AML-193 (cell line): ENCODE measurements at regions not wholly inside any gene's neighbourhood (a gene's known extent, or its start where the extent isn't known, plus 50 kb on each side); places are given as distances from the start of the nearest gene placed in this dataset.

Experiments used
- DNase-seq, 2 experiments: peaks; one replicate each; lab custom pipeline; 2025; lab: John Stamatoyannopoulos, UW

DNA sequence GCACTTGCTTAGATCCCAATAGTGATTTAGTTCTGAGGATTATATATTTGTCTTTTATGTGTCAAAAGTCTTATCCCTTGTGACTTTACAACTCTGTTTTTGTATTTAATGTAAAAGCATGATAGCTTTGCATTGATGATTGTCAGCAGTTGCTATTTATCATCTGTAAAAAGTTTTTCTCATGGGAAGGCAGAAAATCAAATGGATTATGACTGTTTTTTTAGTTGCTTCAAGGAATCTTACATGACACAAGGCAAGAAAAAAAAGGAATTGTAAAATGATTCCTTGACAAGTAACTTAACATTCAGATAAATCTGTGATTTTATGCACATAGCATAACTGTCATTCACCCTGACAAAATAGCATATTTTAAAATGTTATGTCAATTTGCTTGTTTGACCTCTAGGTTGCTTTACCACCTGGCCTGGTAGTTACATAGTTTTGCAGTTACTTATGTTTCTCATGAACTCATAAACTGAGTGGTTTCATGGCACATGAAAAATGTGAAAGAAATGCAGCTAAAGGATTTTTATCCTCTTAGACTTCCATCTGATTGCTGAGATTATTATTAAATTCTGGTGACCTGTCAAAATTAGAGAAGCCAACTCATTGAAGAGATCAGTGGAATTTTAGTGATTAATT lies 622.6 kb downstream of the ADGRL2 start:
- DNase-seq = no peak

DNA sequence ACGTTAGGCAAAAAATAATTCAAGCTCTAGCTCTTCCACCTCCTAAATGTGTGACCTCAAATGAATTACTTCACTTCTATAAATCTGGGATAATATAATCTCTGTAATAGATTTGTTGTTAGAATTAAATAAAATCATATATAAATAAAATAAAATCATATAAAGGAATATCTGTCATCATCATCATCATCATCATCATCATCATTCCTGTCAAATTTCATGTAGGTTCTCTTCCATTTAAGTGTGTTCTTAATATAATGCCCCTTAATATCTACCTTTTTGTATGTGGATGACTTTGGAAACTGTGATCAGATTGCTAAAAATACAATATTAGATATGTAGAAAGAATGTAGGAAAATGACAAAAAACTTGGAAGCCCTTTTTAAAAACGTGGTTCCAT lies 621.0 kb downstream of the ADGRL2 start:
- no peak for DNase-seq

GRCh38 chr1:82420584-82420983 lies 619.9 kb downstream of the ADGRL2 start:
- no peak for DNase-seq

GRCh38 chr1:82411605-82412004 lies 610.9 kb downstream of the ADGRL2 start:
- no peak for DNase-seq

DNA sequence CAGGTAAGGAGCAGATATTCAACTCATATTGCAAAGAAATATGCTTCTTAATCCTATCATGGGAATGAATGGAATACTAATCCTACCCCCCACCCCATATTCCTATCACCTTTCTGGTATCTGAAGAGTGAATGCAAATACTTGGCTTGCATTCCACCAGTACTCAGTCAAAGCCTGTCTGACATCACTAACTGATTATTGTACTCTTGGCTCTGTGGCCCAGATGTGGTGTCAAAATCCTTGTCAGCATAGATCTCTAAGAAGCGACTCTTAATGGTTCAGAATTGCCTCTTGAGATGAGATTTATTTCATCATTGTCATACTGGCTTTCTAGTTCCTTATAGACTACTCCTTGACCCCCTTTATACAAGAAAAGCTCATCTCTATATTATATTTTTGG lies 604.6 kb downstream of the ADGRL2 start:
- DNase-seq = no peak

DNA sequence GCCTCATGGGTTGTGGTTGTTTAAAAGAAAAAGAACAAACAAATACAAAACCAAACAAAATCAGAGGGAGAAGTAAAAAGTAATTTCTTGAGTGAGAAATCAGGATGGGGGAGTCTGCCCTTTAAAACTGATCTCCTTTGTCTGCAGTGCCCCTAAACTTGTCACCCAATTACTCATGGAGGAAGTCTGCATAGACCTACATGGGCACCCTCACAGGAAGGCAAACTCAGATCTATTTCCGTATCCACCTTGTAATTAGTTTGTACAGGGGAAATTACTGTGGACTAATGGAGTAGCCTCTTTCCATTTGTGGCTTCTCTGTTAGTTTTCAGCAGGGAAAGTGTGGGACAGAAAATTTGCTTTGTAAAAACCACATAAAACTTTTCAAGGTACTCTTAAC lies 600.4 kb downstream of the ADGRL2 start:
- no peak for DNase-seq

DNA sequence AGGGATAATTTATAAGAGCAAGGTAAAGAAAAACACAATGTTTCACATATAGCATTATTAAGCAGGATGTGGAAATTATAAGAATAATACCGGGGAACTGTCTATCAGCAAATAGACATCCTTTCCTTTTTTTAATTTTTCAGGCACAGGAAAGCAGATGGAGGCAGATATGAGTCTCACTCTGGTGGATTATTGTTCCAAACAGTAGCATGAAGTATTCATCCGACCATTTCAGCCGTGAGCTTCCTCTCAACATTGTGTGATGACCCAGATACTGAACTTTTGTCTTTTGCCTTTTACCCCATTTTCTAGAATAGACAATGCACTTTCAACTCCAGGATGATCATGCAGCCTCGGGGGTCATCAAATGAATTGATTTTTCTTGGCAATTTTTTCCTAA lies 599.8 kb downstream of the ADGRL2 start:
- DNase-seq = no peak

GRCh38 chr1:82399093-82399492 lies 598.4 kb downstream of the ADGRL2 start:
- DNase-seq = no peak

GRCh38 chr1:82398357-82398756 lies 597.6 kb downstream of the ADGRL2 start:
- no peak for DNase-seq

GRCh38 chr1:82395440-82395839 lies 594.7 kb downstream of the ADGRL2 start:
- no peak for DNase-seq

DNA sequence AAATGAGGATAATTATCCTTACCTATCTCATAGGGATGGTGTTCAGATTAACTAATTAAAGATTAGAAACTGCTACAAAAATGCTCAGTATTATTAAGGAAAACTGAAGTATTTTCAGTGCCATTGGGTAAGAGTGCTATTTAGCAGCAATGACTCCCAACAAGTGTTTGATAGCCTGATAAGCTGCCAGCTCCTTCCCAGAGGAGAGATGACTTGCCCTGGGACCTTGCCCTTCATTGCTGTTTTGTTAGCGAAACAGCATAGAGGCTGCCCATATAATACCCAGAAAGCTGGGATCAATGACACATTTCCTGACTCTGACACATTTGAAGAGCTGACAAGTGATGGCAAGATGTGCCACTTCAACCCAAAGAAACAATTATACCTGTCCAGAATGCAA lies 592.2 kb downstream of the ADGRL2 start:
- DNase-seq = no peak

- no peak for DNase-seq
Measured at GRCh38 chr1:82392513-82392912, 591.8 kb downstream of the ADGRL2 start.

GRCh38 chr1:82391712-82392111 lies 591.0 kb downstream of the ADGRL2 start:
- no peak for DNase-seq

DNA sequence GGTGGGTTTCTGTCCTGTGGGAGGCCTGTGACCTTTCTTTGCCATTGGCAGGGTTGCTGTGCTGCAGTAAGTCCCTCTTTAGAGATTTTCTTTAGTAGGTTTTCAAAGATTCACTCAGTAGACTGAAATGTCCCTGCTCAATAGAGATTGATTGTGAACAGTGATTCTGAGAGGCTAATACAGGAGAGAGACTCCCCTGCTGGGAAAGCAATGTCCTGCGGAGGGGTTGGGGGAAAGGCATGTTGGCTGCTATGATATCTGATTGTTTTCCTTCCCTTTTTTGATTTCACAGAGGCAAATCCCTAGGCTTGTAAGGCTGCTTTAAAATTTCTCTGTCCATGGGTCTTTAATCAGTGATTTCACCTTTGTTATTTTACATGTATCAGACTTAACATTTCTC lies 589.9 kb downstream of the ADGRL2 start:
- no peak for DNase-seq

GRCh38 chr1:82388679-82389078 lies 587.9 kb downstream of the ADGRL2 start:
- no peak for DNase-seq

DNA sequence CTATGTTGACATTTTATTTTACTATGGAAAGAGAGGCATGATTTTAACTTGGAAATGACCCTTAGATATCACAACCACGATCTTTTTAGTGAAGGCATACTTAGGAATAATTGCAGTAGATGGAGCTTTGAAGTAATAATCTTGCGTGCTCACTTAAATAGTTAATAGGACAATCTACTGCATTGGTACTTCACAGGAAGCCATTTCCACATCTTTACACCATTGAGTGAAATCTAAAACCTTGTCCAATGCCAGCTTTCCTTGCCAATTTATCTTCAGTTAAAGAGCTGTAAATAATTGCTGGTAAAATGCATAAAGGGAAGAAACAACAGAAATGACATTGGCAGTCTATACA lies 586.3 kb downstream of the ADGRL2 start:
- no peak for DNase-seq

- DNase-seq = no peak
Measured at GRCh38 chr1:82386365-82387011, 585.8 kb downstream of the ADGRL2 start.

DNA sequence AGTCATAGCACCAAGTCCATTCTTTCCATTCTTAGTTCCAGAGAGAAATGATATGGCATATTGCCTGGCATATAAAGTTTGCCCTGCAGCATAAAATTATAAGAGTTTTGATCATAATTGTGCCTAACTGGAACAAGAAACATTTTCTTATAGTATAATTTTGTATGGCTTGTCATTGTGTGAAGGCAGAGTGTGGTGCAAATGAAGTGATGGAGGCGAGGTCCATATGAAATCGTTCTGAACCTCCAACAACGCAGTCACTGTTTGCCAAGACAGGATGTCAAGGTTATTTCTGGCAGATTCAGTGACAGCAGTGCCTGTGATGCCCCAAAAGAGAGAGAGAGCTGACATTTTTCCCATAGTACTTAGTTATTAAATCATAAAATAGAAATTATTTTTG lies 584.0 kb downstream of the ADGRL2 start:
- DNase-seq = no peak

DNA sequence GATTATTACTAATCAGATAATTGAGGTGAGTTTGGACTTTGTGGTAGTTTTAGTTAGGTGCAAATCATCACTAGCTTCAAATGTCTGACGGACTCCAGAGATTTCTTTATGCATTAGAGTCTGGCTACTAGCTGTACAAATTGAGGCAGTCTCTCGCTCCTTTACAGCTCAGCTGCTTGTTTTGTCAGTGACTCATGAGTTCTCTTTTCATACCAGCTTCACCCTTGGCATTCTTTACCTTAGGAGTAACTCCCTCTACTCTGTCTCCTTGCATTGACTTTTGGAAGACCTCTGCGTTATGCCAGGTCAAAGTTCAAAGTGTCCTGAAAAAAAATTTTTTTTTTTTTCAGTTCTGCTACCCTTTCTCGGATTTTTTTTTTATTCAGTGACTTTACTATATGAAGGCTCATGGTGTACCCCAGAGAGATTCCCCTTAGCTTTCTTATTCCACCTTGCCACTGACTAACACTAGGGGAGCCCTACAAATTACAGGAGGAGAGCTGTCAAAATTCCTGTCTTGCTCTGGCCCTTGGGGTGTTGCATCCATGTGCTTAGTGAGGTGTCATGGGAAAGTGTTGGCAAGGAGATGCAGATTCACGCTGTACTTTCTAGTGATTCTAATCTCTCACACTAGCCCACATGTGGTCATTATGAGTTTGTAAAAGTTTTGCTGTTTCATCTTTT lies 576.6 kb downstream of the ADGRL2 start:
- no peak for DNase-seq

- DNase-seq = no peak
Measured at GRCh38 chr1:82373710-82374109, 573.0 kb downstream of the ADGRL2 start.

GRCh38 chr1:82371844-82372498 lies 571.2 kb downstream of the ADGRL2 start:
- DNase-seq = no peak

GRCh38 chr1:82367456-82367855 lies 566.7 kb downstream of the ADGRL2 start:
- no peak for DNase-seq

DNA sequence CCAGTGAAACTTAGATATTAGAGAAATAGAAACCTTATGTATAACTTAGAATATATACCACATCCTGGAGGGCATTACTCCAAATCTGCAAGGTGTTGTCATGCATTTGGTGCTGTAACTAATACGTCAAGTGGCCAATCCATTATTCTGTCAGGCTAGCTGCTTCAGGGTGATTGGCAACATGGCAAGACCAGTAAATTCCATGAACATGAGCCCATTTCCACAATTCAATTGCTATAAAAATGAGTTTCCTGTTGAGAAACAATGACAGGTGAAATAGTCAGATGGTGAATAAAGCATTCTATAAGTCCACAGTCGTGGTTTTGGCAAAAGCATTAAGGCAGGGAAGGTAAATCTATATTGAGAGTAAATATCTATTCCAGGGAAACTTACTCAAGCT lies 566.0 kb downstream of the ADGRL2 start:
- DNase-seq = no peak
